NCI-H1105 (cell line): ENCODE measurements at regions not wholly inside any gene's neighbourhood (a gene's known extent, or its start where the extent isn't known, plus 50 kb on each side); places are given as distances from the start of the nearest gene placed in this dataset.

Experiments
- DNase-seq: peaks from one replicate; lab custom pipeline; 2025; lab: John Stamatoyannopoulos, UW

- DNase-seq = no peak
Observed at GRCh38 chr6:67666177-67666964, 968.7 kb upstream of the ADGRB3 start.

GRCh38 chr6:67664942-67665341 lies 970.1 kb upstream of the ADGRB3 start:
- no peak for DNase-seq

GRCh38 chr6:67663105-67663895 lies 971.8 kb upstream of the ADGRB3 start:
- no peak for DNase-seq

DNA sequence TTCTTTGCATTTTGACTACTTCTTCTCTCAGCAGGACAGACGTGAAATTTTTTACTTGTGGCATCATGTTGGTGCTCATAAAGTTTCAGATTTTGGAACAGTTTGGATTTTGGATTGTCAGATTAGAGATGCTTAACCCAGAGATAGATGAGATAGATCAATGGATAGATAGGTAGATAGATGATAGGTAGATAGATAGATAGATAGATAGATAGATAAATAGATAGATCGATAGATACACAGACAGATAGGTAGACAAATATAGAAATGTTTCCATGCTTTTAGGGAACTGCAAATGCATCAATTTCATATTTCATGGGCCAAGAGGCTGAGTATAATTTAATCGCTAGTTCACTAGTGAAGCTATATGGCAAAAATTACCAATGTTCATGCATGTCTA lies 981.5 kb upstream of the ADGRB3 start:
- no peak for DNase-seq

DNA sequence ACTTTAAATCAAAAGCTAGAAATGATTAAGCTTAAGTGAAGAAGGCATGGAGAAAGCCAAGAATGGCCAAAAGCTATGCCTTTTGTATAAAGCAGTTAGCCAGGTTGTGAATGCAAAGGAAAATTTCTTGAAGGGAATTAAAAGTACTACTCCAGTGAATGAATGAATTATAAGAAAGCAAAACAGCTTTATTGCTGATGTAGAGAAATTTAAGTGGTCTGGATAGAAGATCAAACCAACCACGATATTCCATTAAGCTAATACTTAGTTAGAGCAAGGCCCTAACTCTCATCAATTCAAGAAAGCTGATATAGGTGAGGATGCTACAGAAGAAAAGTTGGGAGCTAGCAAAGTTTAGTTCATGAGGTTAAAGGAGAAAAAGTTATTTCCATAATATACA lies 988.5 kb upstream of the ADGRB3 start:
- no peak for DNase-seq

DNA sequence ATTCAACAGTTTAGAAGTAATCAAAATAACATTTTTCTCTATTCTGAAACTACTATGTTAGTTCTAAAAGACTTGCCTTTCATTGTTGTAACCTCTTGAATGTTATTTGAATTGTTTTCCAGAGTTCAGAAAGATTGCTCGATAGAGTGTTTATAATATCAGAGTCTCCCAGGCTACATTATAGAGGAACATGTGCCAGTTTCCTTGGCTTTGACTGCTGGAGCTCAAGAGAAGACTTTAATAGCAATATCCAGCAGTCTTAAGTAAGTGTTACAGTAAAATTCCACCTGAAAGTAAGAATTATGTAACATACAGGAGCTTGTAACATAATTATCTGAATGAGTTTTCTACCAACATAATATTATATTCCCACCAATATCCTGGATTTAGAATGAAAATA lies 991.8 kb upstream of the ADGRB3 start:
- DNase-seq = no peak

- DNase-seq = no peak
Observed at GRCh38 chr6:67642582-67642981, 992.5 kb upstream of the ADGRB3 start.

DNA sequence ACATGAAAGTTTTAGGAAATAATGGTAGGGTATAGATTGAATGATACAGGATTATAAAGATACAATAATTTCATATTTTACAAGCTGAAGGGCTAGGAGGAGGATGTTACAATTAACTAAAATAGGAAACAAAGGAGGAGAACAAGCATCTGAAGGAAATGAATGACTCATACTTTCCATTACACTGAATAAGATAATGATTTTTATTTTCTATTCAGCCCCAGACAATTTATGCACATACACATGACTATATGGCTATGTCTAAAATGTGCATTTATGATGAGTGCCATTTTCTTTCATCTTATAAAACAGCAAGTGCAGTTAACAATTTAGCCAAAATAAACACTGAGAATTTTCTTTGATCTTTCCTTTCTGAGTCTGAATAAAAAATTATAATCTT lies 994.6 kb upstream of the ADGRB3 start:
- no peak for DNase-seq

GRCh38 chr6:67639161-67639560 lies 995.9 kb upstream of the ADGRB3 start:
- no peak for DNase-seq

GRCh38 chr6:67634199-67634598 lies 1000.9 kb upstream of the ADGRB3 start:
- DNase-seq = no peak

GRCh38 chr6:67633058-67633457 lies 1002.0 kb upstream of the ADGRB3 start:
- DNase-seq = no peak

DNA sequence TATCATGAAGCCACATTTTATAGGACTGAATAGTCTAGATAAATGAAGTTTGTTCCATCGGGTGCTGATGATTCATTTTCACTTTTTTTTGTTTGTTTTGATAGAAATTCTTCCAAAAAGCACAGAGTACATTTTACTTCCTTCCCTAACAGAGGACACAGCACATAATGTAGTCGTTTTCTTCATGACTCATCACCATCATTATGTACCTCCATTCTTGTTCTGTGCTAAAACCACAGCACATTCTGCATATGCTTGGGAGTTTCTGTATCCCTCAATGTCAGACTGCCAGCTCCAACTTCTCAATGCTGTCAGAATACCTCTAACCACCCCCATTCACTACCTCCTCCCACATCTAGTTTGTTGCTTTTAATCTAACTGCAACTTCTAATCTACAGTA lies 1004.9 kb upstream of the ADGRB3 start:
- no peak for DNase-seq

GRCh38 chr6:67629258-67629657 lies 1005.8 kb upstream of the ADGRB3 start:
- no peak for DNase-seq

GRCh38 chr6:67615796-67616195 lies 1019.3 kb upstream of the ADGRB3 start:
- DNase-seq = no peak

DNA sequence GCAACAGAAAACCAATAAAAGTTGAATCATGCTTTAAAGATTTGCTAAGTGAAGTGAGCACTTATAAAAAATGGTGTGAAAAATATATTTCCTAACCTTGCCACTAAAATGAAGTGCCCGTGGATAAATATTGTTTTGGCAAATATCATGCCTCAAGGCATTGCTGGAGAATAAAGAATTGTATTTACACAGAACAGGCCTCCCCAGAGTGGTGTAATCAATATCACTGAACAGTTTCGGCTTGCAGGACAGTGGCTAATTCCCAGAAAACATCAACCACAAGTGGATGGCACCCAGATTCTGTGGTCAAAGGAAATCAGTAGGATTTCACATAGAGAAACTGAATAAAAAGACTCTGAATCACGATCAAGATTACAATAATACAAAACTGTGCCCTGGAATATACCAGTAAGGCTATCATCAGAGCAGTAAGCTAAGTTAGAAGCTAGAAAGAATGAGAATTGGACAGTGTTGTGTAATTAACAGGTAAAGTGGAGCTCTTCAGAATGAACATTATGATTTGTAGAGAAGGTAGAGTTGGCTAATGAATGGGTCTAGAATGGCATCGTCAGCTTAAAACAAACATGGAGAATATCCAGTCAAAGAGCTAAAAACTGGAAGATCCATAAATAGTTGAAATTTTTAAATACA lies 1026.9 kb upstream of the ADGRB3 start:
- DNase-seq = peak; percentile 16

GRCh38 chr6:67606906-67607828 lies 1027.9 kb upstream of the ADGRB3 start:
- DNase-seq = peak; percentile 89

DNA sequence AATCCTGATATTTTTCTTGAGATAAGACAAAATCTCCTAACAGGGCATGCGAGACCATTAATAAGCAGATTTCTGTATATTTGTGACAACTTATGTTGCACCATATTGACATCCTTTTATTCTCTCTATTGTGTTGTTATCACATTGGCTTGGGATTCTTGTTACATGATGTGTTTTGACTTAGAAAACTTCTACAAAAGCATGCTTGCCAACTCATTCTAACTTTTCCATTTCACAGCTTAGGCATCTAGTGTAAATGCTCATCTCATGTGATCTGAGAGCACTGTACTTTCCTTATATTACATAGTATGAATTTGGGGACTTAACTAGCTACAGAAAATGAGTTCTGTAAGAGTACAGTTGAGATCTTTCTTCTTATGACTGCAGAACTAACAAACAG lies 1040.7 kb upstream of the ADGRB3 start:
- DNase-seq = no peak

DNA sequence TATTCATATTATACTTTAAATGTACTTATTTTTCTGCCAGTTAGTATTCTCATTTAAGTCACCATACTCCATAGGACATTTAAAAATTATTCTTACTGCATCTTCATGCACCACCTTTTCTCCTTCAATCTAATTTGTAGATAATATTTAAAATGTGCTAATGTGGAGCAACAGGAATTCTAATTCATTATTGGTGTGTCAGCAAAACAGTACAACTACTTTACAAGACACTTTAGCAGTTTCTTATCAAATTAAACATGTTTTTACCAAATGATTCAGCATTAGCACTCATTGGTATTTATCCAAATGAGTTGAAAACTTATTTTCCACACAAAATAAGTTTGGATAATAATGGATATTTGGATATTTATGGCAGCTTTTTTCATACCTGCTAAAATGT lies 1041.8 kb upstream of the ADGRB3 start:
- no peak for DNase-seq

DNA sequence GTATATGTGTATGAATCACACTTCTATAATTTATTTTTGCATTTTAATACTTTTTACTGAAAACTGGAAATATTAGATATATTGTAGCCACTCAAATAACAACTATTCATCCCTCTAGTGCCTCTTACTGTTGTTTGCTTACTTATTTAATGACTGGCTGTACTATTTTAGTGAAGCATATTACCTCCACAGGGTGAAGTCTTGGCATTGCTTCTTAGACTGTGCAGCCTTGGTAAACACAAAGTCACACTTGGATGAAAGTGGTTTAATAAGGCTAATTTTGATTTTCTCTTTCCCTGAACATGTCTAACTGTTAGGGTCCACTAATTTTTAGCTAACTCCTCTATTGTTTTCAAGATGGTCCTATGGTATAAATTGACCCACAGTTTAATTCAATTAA lies 1043.2 kb upstream of the ADGRB3 start:
- no peak for DNase-seq

DNA sequence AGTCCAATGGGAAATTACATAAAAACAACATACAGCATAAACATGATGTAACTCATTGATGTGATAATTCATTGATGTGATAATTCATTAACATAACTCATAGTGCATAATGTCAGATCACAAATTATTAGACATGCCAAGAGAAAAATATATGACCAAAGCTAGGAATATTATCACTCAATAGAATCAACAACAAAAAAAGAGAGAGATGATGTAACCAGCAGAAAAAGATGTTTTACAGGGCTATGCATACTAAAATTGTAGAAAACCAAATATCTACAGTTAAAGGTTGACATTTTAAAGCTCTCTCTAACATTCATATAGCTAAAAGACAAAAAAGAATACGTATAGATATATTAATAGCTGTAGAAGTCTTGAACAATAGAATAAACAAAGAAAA lies 1067.2 kb upstream of the ADGRB3 start:
- no peak for DNase-seq

DNA sequence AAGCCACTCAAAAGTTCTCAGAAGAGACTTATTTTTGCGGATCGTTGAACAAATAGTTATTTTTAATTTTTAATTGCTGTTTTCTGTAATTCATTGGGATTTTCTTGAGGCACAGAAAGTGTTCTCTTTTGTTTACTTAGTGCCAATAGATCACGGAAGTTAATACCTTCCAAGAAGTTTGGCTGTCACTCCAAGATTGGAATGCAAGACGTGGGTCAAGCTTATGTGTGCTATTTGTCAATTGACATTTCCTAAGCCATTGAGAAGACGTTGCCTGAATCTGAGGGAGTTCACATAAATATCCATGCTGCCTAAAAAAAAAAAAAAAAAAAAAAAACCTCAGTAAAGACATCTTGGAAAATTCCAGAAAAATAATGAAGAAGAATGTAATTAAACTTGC lies 1071.4 kb upstream of the ADGRB3 start:
- no peak for DNase-seq

- DNase-seq = no peak
Observed at GRCh38 chr6:67560068-67560467, 1075.0 kb upstream of the ADGRB3 start.
